ENCODE measurements at regions not wholly inside any gene's neighbourhood (a gene's known extent, or its start where the extent isn't known, plus 50 kb on each side); places are given as distances from the start of the nearest gene placed in this dataset.

DNA sequence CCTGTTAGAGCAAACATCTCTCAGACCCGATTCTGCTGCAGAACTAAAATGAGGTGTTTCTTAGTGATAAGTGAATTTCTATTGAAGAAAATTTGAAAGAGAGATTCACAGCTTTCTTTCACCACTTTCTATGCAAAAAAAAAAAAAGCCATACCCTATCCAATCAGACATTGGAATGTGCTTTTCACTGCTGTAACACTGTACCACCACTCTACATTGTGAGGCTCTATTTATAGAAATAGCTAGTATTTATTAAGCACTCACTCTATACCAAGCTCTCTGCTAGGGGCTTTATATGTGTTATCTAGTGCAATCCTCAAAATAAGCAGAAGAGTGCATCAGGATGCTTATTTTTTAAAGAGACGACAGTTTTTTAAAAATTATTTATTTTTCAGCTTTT, 580.6 kb upstream of the VRK2 start:
- no peaks in the 10 kb centered on the region for H3K36me3 ChIP-seq (ENCODE audit: control insufficient read depth, insufficient read depth, low read length)
- ChIA-PET CTCF (no interaction called here), POLR2A (no interaction called here)
- TF ChIP-seq, protein P1, sequence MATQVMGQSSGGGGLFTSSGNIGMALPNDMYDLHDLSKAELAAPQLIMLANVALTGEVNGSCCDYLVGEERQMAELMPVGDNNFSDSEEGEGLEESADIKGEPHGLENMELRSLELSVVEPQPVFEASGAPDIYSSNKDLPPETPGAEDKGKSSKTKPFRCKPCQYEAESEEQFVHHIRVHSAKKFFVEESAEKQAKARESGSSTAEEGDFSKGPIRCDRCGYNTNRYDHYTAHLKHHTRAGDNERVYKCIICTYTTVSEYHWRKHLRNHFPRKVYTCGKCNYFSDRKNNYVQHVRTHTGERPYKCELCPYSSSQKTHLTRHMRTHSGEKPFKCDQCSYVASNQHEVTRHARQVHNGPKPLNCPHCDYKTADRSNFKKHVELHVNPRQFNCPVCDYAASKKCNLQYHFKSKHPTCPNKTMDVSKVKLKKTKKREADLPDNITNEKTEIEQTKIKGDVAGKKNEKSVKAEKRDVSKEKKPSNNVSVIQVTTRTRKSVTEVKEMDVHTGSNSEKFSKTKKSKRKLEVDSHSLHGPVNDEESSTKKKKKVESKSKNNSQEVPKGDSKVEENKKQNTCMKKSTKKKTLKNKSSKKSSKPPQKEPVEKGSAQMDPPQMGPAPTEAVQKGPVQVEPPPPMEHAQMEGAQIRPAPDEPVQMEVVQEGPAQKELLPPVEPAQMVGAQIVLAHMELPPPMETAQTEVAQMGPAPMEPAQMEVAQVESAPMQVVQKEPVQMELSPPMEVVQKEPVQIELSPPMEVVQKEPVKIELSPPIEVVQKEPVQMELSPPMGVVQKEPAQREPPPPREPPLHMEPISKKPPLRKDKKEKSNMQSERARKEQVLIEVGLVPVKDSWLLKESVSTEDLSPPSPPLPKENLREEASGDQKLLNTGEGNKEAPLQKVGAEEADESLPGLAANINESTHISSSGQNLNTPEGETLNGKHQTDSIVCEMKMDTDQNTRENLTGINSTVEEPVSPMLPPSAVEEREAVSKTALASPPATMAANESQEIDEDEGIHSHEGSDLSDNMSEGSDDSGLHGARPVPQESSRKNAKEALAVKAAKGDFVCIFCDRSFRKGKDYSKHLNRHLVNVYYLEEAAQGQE (IDR thresholded peaks at IDR 0.05; ENCODE audit: insufficient read depth in 1 of 2, low read depth in 2 of 2, low read length in 1 of 2) = no peak
- TF ChIP-seq TCF7L2 (IDR thresholded peaks at IDR 0.05; ENCODE audit: low read depth, low read length) = no peak
- no peak for TF ChIP-seq POLR2AphosphoS5 (IDR thresholded peaks at IDR 0.05; ENCODE audit: low read depth, low read length)
- TF ChIP-seq SIN3A (IDR thresholded peaks at IDR 0.05; ENCODE audit: borderline replicate concordance, insufficient read depth, low read depth, low read length) = no peak
- TF ChIP-seq, protein P2, sequence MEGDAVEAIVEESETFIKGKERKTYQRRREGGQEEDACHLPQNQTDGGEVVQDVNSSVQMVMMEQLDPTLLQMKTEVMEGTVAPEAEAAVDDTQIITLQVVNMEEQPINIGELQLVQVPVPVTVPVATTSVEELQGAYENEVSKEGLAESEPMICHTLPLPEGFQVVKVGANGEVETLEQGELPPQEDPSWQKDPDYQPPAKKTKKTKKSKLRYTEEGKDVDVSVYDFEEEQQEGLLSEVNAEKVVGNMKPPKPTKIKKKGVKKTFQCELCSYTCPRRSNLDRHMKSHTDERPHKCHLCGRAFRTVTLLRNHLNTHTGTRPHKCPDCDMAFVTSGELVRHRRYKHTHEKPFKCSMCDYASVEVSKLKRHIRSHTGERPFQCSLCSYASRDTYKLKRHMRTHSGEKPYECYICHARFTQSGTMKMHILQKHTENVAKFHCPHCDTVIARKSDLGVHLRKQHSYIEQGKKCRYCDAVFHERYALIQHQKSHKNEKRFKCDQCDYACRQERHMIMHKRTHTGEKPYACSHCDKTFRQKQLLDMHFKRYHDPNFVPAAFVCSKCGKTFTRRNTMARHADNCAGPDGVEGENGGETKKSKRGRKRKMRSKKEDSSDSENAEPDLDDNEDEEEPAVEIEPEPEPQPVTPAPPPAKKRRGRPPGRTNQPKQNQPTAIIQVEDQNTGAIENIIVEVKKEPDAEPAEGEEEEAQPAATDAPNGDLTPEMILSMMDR (IDR thresholded peaks at IDR 0.05) = no peak
- H3K9me3 ChIP-seq (ENCODE audit: control insufficient read depth, insufficient read depth, low read depth, low read length) = no peaks in the 10 kb centered on the region
- H3K4me3 ChIP-seq (ENCODE audit: low read depth in 2 of 2, low read length in 2 of 2) = no peak overlapping the region
- DNase-seq (ENCODE audit: low read depth, low spot score) (no peak), ATAC-seq (no peak; the same call in 1 of the 2 replicates)
- no peak overlapping the region for H3K27ac ChIP-seq (ENCODE audit: low read length)
- H3K27me3 ChIP-seq (ENCODE audit: control insufficient read depth, insufficient read depth, low read length) = no peaks in the 10 kb centered on the region
- in situ Hi-C loops (cut with HindIII; ENCODE audit: low pct_unique_long_range_greater_than_20kb, low sequenced_read_pairs) (no loop called here), intact Hi-C loops (cut with micrococcal nuclease; ENCODE audit: unreplicated experiment) (loop anchor here (10.0 kb wide), 1 partner anchor 91 kb away; no protein-coding TSS in a partner anchor)
- no peaks in the 10 kb centered on the region; the same call in none of the 2 replicates for H3K4me1 ChIP-seq (ENCODE audit: control insufficient read depth, insufficient read depth, low read length)
- no TSS peak for BruUV-seq (replicated peaks)

DNA sequence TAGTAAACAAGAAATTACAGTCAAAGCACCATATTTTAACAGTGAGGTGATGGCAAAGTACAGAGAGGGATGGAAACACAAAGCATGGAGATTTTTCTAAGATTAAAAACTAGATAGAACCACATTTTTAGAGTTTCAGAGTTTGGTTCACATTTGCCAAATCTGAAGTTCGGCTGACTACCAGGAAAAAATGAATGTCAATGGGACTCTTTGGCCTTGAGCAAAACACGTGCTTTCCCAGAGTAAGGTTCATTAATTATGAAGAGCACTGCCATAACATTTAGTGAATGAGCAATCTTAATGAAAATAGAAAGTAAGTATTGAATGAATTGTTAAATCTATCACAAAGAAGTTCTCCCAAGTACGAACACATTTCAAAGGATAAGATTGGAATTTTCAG, 571.2 kb upstream of the VRK2 start:
- Histone ChIP-seq H3K4me1 (ENCODE audit: control insufficient read depth, insufficient read depth, low read length) (no peaks in the 10 kb centered on the region), H3K27ac (ENCODE audit: low read length) (no peak overlapping the region), H3K27me3 (ENCODE audit: control insufficient read depth, insufficient read depth, low read length) (no peaks in the 10 kb centered on the region), H3K9me3 (ENCODE audit: control insufficient read depth, insufficient read depth, low read depth, low read length) (no peaks in the 10 kb centered on the region), H3K36me3 (ENCODE audit: control insufficient read depth, insufficient read depth, low read length) (no peaks in the 10 kb centered on the region), H3K4me3 (ENCODE audit: low read depth in 2 of 2, low read length in 2 of 2) (no peak overlapping the region)
- in situ Hi-C loops (cut with HindIII; ENCODE audit: low pct_unique_long_range_greater_than_20kb, low sequenced_read_pairs) (no loop called here), intact Hi-C loops (cut with micrococcal nuclease; ENCODE audit: unreplicated experiment) (no loop called here)
- BruUV-seq (replicated peaks) = no TSS peak
- DNase-seq (ENCODE audit: low read depth, low spot score) (no peak), ATAC-seq (no peak)
- ChIA-PET CTCF (no interaction called here), POLR2A (no interaction called here)
- TF ChIP-seq, protein P2 (IDR thresholded peaks at IDR 0.05) = no peak
- TF ChIP-seq, protein P1 (IDR thresholded peaks at IDR 0.05; ENCODE audit: insufficient read depth in 1 of 2, low read depth in 2 of 2, low read length in 1 of 2) = no peak
- TF ChIP-seq TCF7L2 (IDR thresholded peaks at IDR 0.05; ENCODE audit: low read depth, low read length) (no peak), SIN3A (IDR thresholded peaks at IDR 0.05; ENCODE audit: borderline replicate concordance, insufficient read depth, low read depth, low read length) (no peak), POLR2AphosphoS5 (IDR thresholded peaks at IDR 0.05; ENCODE audit: low read depth, low read length) (no peak)

Measured in Panc1 (cell line).